GM12878 (cell line): ENCODE measurements at regions not wholly inside any gene's neighbourhood (a gene's known extent, or its start where the extent isn't known, plus 50 kb on each side); places are given as distances from the start of the nearest gene placed in this dataset.

ENCODE experiments used
- ATAC-seq: fragments of 200-7000 bp; cut with Tn5 transposase; 3 replicates; pipeline ENCODE4 v1.9.1; 2020; ENCODE audit warnings: mild to moderate bottlenecking, moderate library complexity
- BruUV-seq: library from RNA; stranded (reverse); fragments of 400-500 nt; replicated peaks from 2 replicates; lab custom pipeline; 2021; lab: Mats Ljungman, UMichigan
- CTCF ChIA-PET: fragments of 300-600 bp; sonication (Branson Sonifier 250); formaldehyde crosslinking; extraction: SDS; loops from one replicate; lab custom pipeline; 2021; ENCODE audit warnings: inconsistent platforms; lab: Yijun Ruan, JAX
- POLR2A ChIA-PET: fragments of 350-600 bp; formaldehyde crosslinking; extraction: SDS; loops from one replicate; lab custom pipeline; 2021; ENCODE audit warnings: inconsistent platforms; lab: Charles Lee
- RAD21 ChIA-PET: fragments of 300-600 bp; sonication (Branson Sonifier 250); formaldehyde crosslinking; loops from one replicate; lab custom pipeline; 2023; ENCODE audit warnings: antibody characterized with exemption; ENCODE audit not compliant: unreplicated experiment; lab: Charles Lee
- SMC1A ChIA-PET: fragments of 300-600 bp; sonication (Branson Sonifier 250); formaldehyde crosslinking; loops from one replicate; lab custom pipeline; 2023; ENCODE audit not compliant: unreplicated experiment, uncharacterized antibody; lab: Charles Lee
- DNase-seq: peaks from one replicate; pipeline ENCODE4 v3.0.0-alpha.2; 2011; ENCODE audit warnings: low read depth, low spot score
- FAIRE-seq: peaks from 3 replicates; lab custom pipeline; 2011; peaks lifted over from hg19 to GRCh38; lab: Jason Lieb, UNC
- H2AFZ ChIP-seq: 2 replicates; pipeline ENCODE4 v1.6.0; 2011; ENCODE audit warnings: low read depth, low read length, control low read depth; ENCODE audit not compliant: control insufficient read depth
- H3K27ac ChIP-seq: 2 replicates; pipeline ENCODE4 v1.5.1; 2011; ENCODE audit warnings: control low read depth; ENCODE audit not compliant: control insufficient read depth, insufficient read depth
- H3K27me3 ChIP-seq, 2 experiments: replicated peaks in 1 of 2; 2 replicates each; pipeline versions ENCODE4 v1.6.0 to v1.6.1; 2011; ENCODE audit warnings: low read length in 1 of 2; ENCODE audit not compliant: control insufficient read depth in 2 of 2, insufficient read depth in 2 of 2
- H3K36me3 ChIP-seq, 2 experiments: 2 replicates each; pipeline ENCODE4 v1.5.1; 2011; ENCODE audit warnings: low read length in 1 of 2; ENCODE audit not compliant: control insufficient read depth in 2 of 2, insufficient read depth in 2 of 2
- H3K4me1 ChIP-seq: 2 replicates; pipeline ENCODE4 v1.6.1; 2011; ENCODE audit warnings: mild to moderate bottlenecking, low read length, moderate library complexity, mixed read lengths; ENCODE audit not compliant: control insufficient read depth, insufficient read depth
- H3K4me2 ChIP-seq: 2 replicates; pipeline ENCODE4 v1.6.0; 2011; ENCODE audit warnings: control low read depth; ENCODE audit not compliant: control insufficient read depth, insufficient read depth
- H3K4me3 ChIP-seq: fragments of 200-600 bp; sonication (generic); 2 replicates; pipeline ENCODE4 v1.5.1; 2016
- H3K79me2 ChIP-seq: 2 replicates; pipeline ENCODE4 v1.6.0; 2011; ENCODE audit warnings: low read length; ENCODE audit not compliant: control insufficient read depth, insufficient read depth
- H3K9ac ChIP-seq: 2 replicates; pipeline ENCODE4 v1.8.0; 2011; ENCODE audit warnings: low read length, control low read depth, mixed read lengths; ENCODE audit not compliant: control insufficient read depth, insufficient read depth
- H3K9me3 ChIP-seq: replicated peaks from 3 replicates; pipeline ENCODE4 v1.5.1; 2011; ENCODE audit warnings: mild to moderate bottlenecking, low read length; ENCODE audit not compliant: control insufficient read depth, insufficient read depth
- H4K20me1 ChIP-seq: 2 replicates; pipeline ENCODE4 v1.6.0; 2011; ENCODE audit not compliant: control insufficient read depth, insufficient read depth
- NR2C2 ChIP-seq: IDR thresholded peaks from 2 replicates; pipeline ENCODE4 v1.6.1; 2011; ENCODE audit warnings: borderline replicate concordance, low read depth; ENCODE audit not compliant: control insufficient read depth, insufficient read length
- PAX5 ChIP-seq: IDR thresholded peaks from 2 replicates; pipeline ENCODE4 v1.6.1; 2011; ENCODE audit warnings: low read depth, low read length, borderline replicate concordance
- RB1 ChIP-seq: fragments of 450-650 bp; formaldehyde crosslinking; IDR thresholded peaks from 2 replicates; pipeline ENCODE4 v1.6.1; 2017; ENCODE audit warnings: mild to moderate bottlenecking, borderline replicate concordance
- REST ChIP-seq: IDR thresholded peaks from 2 replicates; pipeline ENCODE4 v1.6.1; 2012; ENCODE audit warnings: mild to moderate bottlenecking, low read depth, low read length
- WGBS: methylation state at CpG from one replicate; pipeline ENCODE4 v1.1.6; 2016; ENCODE audit warnings: low lambda C conversion rate; ENCODE audit not compliant: insufficient replicate concordance, insufficient coverage; ENCODE audit errors: missing lambda C conversion rate; 5-methylcytosine and 5-hydroxymethylcytosine counted together
- in situ Hi-C: fragments of 300-500 bp; cut with MboI; formaldehyde crosslinking; loops from 9 replicates; pipeline ENCODE4 v1.14.3; 2018; ENCODE audit warnings: mixed read lengths
- intact Hi-C: fragments of 100-400 bp; cut with micrococcal nuclease; formaldehyde crosslinking; loops from one replicate; pipeline ENCODE4 v1.14.2; 2022; ENCODE audit not compliant: unreplicated experiment
- TF ChIP-seq, protein P1 (sequence below): IDR thresholded peaks from 2 replicates; pipeline ENCODE4 v1.6.1; 2012; ENCODE audit warnings: low read length, inconsistent platforms
- TF ChIP-seq, protein P2 (sequence below): fragments of 450-650 bp; IDR thresholded peaks from 2 replicates; pipeline ENCODE4 v1.6.1; 2017; ENCODE audit warnings: mild to moderate bottlenecking, low read depth, inconsistent platforms; ENCODE audit not compliant: poor library complexity, severe bottlenecking
- TF ChIP-seq, protein P3 (sequence below): fragments of 450-650 bp; IDR thresholded peaks from 2 replicates; pipeline ENCODE4 v1.6.1; 2016; ENCODE audit warnings: mild to moderate bottlenecking, moderate library complexity, borderline replicate concordance

- Histone ChIP-seq H4K20me1 (no peaks in the 10 kb centered on the region), H3K9ac (no peak overlapping the region), H3K4me2 (no peak overlapping the region), H3K36me3 (no peaks in the 10 kb centered on the region), H3K27ac (no peak overlapping the region), H3K4me1 (no peaks in the 10 kb centered on the region), H3K27me3 (peaks cover 2 to 7% of the 10 kb centered on the region in 2 experiments; a peak in 2 of 4 replicates), H3K4me3 (no peak overlapping the region), H2AFZ (no peak overlapping the region), H3K9me3 (no peaks in the 10 kb centered on the region), H3K79me2 (no peaks in the 10 kb centered on the region)
- intact Hi-C loops (no loop called here), in situ Hi-C loops (no loop called here)
- ChIA-PET CTCF (no interaction called here), RAD21 (no interaction called here), POLR2A (no interaction called here), SMC1A (no interaction called here)
- no TSS peak for BruUV-seq
- no peak for ATAC-seq
- no peak for DNase-seq
- WGBS, result 25% methylated on average over 38 of the region's 40 CpGs
- FAIRE-seq, result no peak
- TF ChIP-seq, protein P1, sequence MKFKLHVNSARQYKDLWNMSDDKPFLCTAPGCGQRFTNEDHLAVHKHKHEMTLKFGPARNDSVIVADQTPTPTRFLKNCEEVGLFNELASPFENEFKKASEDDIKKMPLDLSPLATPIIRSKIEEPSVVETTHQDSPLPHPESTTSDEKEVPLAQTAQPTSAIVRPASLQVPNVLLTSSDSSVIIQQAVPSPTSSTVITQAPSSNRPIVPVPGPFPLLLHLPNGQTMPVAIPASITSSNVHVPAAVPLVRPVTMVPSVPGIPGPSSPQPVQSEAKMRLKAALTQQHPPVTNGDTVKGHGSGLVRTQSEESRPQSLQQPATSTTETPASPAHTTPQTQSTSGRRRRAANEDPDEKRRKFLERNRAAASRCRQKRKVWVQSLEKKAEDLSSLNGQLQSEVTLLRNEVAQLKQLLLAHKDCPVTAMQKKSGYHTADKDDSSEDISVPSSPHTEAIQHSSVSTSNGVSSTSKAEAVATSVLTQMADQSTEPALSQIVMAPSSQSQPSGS, result no peak
- TF ChIP-seq REST (no peak), RB1 (no peak), PAX5 (no peak), NR2C2 (no peak)
- TF ChIP-seq, protein P2, sequence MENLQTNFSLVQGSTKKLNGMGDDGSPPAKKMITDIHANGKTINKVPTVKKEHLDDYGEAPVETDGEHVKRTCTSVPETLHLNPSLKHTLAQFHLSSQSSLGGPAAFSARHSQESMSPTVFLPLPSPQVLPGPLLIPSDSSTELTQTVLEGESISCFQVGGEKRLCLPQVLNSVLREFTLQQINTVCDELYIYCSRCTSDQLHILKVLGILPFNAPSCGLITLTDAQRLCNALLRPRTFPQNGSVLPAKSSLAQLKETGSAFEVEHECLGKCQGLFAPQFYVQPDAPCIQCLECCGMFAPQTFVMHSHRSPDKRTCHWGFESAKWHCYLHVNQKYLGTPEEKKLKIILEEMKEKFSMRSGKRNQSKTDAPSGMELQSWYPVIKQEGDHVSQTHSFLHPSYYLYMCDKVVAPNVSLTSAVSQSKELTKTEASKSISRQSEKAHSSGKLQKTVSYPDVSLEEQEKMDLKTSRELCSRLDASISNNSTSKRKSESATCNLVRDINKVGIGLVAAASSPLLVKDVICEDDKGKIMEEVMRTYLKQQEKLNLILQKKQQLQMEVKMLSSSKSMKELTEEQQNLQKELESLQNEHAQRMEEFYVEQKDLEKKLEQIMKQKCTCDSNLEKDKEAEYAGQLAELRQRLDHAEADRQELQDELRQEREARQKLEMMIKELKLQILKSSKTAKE, result no peak
- TF ChIP-seq, protein P3, sequence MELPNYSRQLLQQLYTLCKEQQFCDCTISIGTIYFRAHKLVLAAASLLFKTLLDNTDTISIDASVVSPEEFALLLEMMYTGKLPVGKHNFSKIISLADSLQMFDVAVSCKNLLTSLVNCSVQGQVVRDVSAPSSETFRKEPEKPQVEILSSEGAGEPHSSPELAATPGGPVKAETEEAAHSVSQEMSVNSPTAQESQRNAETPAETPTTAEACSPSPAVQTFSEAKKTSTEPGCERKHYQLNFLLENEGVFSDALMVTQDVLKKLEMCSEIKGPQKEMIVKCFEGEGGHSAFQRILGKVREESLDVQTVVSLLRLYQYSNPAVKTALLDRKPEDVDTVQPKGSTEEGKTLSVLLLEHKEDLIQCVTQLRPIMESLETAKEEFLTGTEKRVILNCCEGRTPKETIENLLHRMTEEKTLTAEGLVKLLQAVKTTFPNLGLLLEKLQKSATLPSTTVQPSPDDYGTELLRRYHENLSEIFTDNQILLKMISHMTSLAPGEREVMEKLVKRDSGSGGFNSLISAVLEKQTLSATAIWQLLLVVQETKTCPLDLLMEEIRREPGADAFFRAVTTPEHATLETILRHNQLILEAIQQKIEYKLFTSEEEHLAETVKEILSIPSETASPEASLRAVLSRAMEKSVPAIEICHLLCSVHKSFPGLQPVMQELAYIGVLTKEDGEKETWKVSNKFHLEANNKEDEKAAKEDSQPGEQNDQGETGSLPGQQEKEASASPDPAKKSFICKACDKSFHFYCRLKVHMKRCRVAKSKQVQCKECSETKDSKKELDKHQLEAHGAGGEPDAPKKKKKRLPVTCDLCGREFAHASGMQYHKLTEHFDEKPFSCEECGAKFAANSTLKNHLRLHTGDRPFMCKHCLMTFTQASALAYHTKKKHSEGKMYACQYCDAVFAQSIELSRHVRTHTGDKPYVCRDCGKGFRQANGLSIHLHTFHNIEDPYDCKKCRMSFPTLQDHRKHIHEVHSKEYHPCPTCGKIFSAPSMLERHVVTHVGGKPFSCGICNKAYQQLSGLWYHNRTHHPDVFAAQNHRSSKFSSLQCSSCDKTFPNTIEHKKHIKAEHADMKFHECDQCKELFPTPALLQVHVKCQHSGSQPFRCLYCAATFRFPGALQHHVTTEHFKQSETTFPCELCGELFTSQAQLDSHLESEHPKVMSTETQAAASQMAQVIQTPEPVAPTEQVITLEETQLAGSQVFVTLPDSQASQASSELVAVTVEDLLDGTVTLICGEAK, result no peak
Observed at GRCh38 chr9:135301271-135302263, 178.0 kb upstream of the PPP1R26 start.
